ENCODE measurements at regions not wholly inside any gene's neighbourhood (a gene's known extent, or its start where the extent isn't known, plus 50 kb on each side); places are given as distances from the start of the nearest gene placed in this dataset.
"Not testable (repeated sequence)": the region's sequence is repeated elsewhere in the genome, so short reads cannot be mapped to it uniquely, and the experiment has no call there.

DNA sequence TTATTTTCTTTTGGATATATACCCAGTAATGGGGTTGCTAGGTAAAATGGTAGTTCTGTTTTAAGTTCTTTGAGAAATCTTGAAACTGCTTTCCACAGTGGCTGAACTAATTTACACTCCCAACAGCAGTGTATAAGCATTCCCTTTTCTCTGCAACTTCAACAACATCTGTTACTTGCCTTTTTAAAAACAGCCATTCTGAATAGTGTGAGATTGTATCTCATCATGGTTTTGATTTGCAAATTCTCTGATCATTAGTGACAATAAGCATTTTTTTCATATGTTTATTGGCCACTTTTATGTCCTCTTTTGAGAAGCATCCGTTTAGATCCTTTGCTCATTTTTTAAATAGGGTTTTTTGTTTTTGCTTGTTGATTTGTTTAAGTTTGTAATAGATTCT is 291.3 kb upstream of the COL3A1 start:
- no peak for DNase-seq (ENCODE audit: insufficient read length, low spot score)
- TF ChIP-seq, protein P1, sequence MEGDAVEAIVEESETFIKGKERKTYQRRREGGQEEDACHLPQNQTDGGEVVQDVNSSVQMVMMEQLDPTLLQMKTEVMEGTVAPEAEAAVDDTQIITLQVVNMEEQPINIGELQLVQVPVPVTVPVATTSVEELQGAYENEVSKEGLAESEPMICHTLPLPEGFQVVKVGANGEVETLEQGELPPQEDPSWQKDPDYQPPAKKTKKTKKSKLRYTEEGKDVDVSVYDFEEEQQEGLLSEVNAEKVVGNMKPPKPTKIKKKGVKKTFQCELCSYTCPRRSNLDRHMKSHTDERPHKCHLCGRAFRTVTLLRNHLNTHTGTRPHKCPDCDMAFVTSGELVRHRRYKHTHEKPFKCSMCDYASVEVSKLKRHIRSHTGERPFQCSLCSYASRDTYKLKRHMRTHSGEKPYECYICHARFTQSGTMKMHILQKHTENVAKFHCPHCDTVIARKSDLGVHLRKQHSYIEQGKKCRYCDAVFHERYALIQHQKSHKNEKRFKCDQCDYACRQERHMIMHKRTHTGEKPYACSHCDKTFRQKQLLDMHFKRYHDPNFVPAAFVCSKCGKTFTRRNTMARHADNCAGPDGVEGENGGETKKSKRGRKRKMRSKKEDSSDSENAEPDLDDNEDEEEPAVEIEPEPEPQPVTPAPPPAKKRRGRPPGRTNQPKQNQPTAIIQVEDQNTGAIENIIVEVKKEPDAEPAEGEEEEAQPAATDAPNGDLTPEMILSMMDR (IDR thresholded peaks at IDR 0.05; ENCODE audit: insufficient read depth, missing control alignments), result no peak
- no peak for FAIRE-seq

DNA sequence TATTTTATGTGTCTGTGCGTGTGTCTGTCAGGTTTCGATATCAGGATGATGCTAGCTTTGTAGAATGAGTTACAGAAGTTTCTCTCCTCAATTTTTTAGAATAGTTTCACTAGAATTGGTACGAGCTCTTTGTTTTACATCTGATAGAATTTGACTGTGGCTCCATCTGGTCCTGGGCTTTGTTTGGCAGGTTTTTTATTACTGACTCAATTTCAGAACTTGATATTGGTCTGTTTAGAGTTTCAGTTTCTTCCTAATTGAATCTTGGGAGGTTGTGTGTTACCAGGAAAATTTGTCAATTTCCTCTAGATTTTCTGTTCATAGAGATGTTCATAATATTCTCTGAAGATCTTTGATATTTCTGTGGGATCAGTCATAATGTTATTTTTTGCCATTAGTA is 289.4 kb upstream of the COL3A1 start:
- FAIRE-seq (no peak), DNase-seq (ENCODE audit: insufficient read length, low spot score) (no peak)
- TF ChIP-seq, protein P1 (IDR thresholded peaks at IDR 0.05; ENCODE audit: insufficient read depth, missing control alignments), result no peak

DNA sequence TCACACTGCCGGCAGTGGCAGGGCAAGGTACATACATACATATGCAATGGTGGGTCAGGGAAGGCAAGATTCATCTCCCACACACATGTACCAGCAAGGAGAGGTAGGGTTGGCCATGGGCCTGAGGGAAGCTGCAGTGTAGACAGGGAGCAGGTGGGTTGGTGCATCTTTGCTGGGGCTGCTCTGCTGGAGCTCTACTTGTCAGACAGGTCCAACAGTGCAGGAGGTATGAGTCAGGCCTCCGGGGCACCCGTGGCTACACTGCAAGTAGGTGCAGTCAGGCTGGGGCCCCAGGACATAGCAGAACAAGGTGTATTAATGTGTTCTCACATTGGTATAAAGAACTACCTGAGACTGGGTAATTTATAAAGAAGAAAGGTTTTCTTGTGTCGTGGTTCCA is 281.1 kb upstream of the COL3A1 start:
- FAIRE-seq (no peak), DNase-seq (ENCODE audit: insufficient read length, low spot score) (no peak)

DNA sequence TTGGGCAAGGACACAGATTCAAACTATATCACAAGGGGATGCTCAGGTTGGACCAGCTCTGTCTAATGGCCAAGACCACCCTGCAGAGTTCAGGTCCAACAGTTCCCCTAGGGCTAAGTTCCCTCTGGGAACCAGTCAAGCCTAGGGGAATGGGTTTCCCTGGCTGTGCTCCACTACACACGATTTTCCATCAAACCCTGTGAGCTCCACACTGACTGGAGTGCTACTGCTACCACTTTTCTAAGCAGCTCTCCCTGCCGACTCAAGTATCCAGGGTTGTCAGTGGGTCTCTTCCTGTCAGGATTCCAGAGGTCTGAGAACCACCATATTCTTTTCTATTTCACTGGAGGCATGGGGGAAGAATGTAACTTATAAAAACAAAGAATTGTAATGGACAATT is 280.4 kb upstream of the COL3A1 start:
- FAIRE-seq (no peak), DNase-seq (ENCODE audit: insufficient read length, low spot score) (no peak)
- TF ChIP-seq, protein P1 (IDR thresholded peaks at IDR 0.05; ENCODE audit: insufficient read depth, missing control alignments), result no peak

More for the DNA sequence above, 281.1 kb upstream of the COL3A1 start:
- TF ChIP-seq, protein P1 (IDR thresholded peaks at IDR 0.05; ENCODE audit: insufficient read depth, missing control alignments), result no peak

DNA sequence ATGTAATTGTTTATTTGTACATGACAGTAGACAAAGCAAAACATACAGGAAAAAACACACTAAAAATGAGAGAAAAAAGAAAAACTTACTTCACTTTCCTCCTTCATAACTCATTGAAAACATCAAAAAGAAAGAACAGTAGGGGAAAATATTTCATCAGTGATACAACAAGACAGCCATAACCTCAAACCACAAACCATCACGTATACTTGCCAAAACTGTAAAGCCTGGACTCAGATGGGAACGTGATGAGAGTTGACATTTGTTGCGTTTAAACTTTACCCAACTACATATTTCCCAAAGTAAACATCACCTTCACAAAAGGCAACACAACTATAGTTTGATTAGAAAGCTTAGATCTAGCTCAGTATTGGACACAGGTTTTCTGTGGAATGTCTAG is 278.2 kb upstream of the COL3A1 start:
- FAIRE-seq (no peak), DNase-seq (ENCODE audit: insufficient read length, low spot score) (no peak)
- TF ChIP-seq, protein P1 (IDR thresholded peaks at IDR 0.05; ENCODE audit: insufficient read depth, missing control alignments), result no peak

DNA sequence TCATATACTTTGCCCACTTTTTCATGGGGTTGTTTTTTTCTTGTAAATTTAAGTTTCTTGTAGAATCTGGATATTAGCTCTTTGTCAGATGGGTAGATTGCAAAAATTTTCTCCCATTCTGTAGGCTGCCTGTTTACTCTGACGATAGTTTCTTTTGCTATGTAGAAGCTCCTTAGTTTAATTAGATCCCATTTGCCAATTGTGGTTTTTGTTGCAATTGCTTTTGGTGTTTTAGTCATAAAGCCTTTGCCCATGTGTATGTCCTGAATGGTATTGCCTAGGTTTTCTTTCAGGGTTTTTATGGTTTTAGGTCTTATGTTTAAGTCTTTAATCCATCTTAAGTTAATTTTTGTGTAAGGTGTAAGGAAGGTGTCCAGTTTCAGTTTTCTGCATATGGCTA is 276.0 kb upstream of the COL3A1 start:
- not testable (repeated sequence) for DNase-seq (ENCODE audit: insufficient read length, low spot score)

DNA sequence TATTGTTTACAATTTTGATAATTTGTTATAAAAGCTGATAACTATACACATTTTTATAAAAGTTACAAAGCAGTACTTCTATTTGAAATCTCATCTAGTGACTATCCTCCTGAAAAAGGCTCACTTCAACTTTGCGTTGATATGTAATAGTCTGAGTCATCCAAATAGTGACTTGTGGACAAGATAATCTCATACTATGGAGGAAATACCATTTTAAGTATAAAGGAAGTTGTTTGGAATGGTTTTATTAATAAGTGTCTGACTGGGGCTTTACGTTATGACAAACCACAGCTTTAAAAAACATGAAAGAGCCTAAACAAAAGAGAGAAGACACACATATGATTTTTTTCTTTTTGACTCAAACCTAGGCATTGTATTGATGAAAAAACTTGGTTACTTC is 272.3 kb upstream of the COL3A1 start:
- TF ChIP-seq, protein P1 (IDR thresholded peaks at IDR 0.05; ENCODE audit: insufficient read depth, missing control alignments), result no peak
- FAIRE-seq (no peak), DNase-seq (ENCODE audit: insufficient read length, low spot score) (no peak)

More for the DNA sequence above, 276.0 kb upstream of the COL3A1 start:
- FAIRE-seq, result not testable (repeated sequence)

DNA sequence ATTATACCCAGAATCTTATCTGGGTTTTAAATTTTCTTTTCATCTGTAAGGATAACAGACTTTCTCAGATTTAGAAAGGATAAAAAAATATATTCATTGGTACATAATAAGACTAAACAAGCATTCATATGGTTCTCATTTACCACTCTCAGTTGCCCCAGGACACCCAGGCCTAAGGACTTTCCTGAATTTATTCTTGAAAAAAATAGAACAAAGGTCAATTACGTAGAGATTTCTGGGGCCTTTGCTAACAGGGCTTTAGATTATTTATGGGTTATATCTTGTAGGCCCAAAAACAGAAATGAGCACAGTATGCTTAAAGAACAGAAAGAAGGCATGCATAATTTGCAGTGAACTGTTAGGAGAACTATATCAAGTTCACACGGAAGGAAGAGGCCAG is 269.0 kb upstream of the COL3A1 start:
- FAIRE-seq (no peak), DNase-seq (ENCODE audit: insufficient read length, low spot score) (no peak)
- TF ChIP-seq, protein P1 (IDR thresholded peaks at IDR 0.05; ENCODE audit: insufficient read depth, missing control alignments), result no peak

Measured in D721Med (cell line).